Vagina (tissue), 2 donors: ENCODE measurements at regions not wholly inside any gene's neighbourhood (a gene's known extent, or its start where the extent isn't known, plus 50 kb on each side); places are given as distances from the start of the nearest gene placed in this dataset.

ENCODE experiments used
- POLR2A ChIP-seq, 2 donors: fragments of 450-650 bp; IDR thresholded peaks; one replicate each; pipeline ENCODE4 v1.6.1; 2017; ENCODE audit warnings: antibody characterized with exemption in 2 of 2, mild to moderate bottlenecking in 2 of 2, moderate library complexity in 2 of 2
- TF ChIP-seq, protein P1 (sequence below), 3 experiments: fragments of 450-650 bp in 2 of 3; fragments of 200-600 bp in 1 of 3; sonication (generic) in 1 of 3; IDR thresholded peaks; one replicate each; pipeline ENCODE4 v1.5.1; 2017 to 2019; ENCODE audit warnings: antibody characterized with exemption in 3 of 3, mild to moderate bottlenecking in 2 of 3, moderate library complexity in 2 of 3

GRCh38 chr5:165139262-165139661, 1633.8 kb downstream of the MAT2B start:
- TF ChIP-seq, protein P1, sequence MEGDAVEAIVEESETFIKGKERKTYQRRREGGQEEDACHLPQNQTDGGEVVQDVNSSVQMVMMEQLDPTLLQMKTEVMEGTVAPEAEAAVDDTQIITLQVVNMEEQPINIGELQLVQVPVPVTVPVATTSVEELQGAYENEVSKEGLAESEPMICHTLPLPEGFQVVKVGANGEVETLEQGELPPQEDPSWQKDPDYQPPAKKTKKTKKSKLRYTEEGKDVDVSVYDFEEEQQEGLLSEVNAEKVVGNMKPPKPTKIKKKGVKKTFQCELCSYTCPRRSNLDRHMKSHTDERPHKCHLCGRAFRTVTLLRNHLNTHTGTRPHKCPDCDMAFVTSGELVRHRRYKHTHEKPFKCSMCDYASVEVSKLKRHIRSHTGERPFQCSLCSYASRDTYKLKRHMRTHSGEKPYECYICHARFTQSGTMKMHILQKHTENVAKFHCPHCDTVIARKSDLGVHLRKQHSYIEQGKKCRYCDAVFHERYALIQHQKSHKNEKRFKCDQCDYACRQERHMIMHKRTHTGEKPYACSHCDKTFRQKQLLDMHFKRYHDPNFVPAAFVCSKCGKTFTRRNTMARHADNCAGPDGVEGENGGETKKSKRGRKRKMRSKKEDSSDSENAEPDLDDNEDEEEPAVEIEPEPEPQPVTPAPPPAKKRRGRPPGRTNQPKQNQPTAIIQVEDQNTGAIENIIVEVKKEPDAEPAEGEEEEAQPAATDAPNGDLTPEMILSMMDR (IDR thresholded peaks at IDR 0.05): no peak
- TF ChIP-seq POLR2A (IDR thresholded peaks at IDR 0.05): no peak
